HepG2 (cell line): ENCODE measurements at regions not wholly inside any gene's neighbourhood (a gene's known extent, or its start where the extent isn't known, plus 50 kb on each side); places are given as distances from the start of the nearest gene placed in this dataset.

Experiments used
- ASH2L ChIP-seq: fragments of 300-600, 200-600 bp; sonication (generic); IDR thresholded peaks from 2 replicates; pipeline ENCODE4 v1.7.0; 2017; ENCODE audit warnings: low read depth, mild to moderate bottlenecking, moderate library complexity, mixed read lengths, low read length; ENCODE audit not compliant: insufficient read length
- EEA1 ChIP-seq: sonication (generic); formaldehyde crosslinking; IDR thresholded peaks from 2 replicates; pipeline ENCODE4 v1.5.1; 2020; ENCODE audit warnings: mild to moderate bottlenecking, missing genetic modification reagents, borderline replicate concordance
- HMG20A ChIP-seq: IDR thresholded peaks from 2 replicates; pipeline ENCODE4 v1.6.1; 2016; ENCODE audit warnings: borderline replicate concordance
- IKZF4 ChIP-seq: sonication (generic); formaldehyde crosslinking; IDR thresholded peaks from 2 replicates; pipeline ENCODE4 v1.5.1; 2020; ENCODE audit warnings: borderline replicate concordance, mild to moderate bottlenecking, low read depth, missing genetic modification reagents; ENCODE audit errors: not compliant biosample characterization
- IRF9 ChIP-seq: sonication (generic); formaldehyde crosslinking; IDR thresholded peaks from 2 replicates; pipeline ENCODE4 v1.8.0; 2022; ENCODE audit warnings: missing genetic modification reagents, mild to moderate bottlenecking, borderline replicate concordance
- MYC ChIP-seq: sonication (generic); formaldehyde crosslinking; IDR thresholded peaks from 2 replicates; pipeline ENCODE4 v1.9.0; 2021; ENCODE audit warnings: missing genetic modification reagents, borderline replicate concordance
- NFE2L1 ChIP-seq: sonication (generic); formaldehyde crosslinking; IDR thresholded peaks from 2 replicates; pipeline ENCODE4 v1.4.0; 2020; ENCODE audit warnings: missing genetic modification reagents, mild to moderate bottlenecking, borderline replicate concordance
- NR2C2 ChIP-seq: sonication (generic); formaldehyde crosslinking; IDR thresholded peaks from 2 replicates; pipeline ENCODE4 v1.4.0; 2020; ENCODE audit warnings: missing genetic modification reagents, mild to moderate bottlenecking, moderate library complexity, borderline replicate concordance
- NR2F2 ChIP-seq: IDR thresholded peaks from 2 replicates; pipeline ENCODE4 v1.6.1; 2012; ENCODE audit warnings: low read depth, inconsistent platforms, borderline replicate concordance
- SKI ChIP-seq: fragments of 450-650 bp; IDR thresholded peaks from one replicate; pipeline ENCODE4 v1.6.1; 2018; ENCODE audit warnings: mild to moderate bottlenecking; ENCODE audit not compliant: partially characterized antibody
- SRF ChIP-seq: IDR thresholded peaks from 2 replicates; pipeline ENCODE4 v1.6.1; 2011; ENCODE audit warnings: mild to moderate bottlenecking, low read depth, low read length, moderate library complexity
- SUZ12 ChIP-seq: fragments of 150-350 bp; IDR thresholded peaks from 2 replicates; pipeline ENCODE4 v1.6.1; 2014; ENCODE audit warnings: low read depth, low read length
- TCF7 ChIP-seq: sonication (generic); IDR thresholded peaks from 2 replicates; pipeline ENCODE4 v1.6.1; 2016; ENCODE audit warnings: antibody characterized with exemption, low read depth
- ZFP91 ChIP-seq: sonication (generic); formaldehyde crosslinking; IDR thresholded peaks from 2 replicates; pipeline ENCODE4 v1.9.0; 2022; ENCODE audit warnings: missing genetic modification reagents, mild to moderate bottlenecking, borderline replicate concordance
- ZKSCAN8 ChIP-seq: IDR thresholded peaks from 2 replicates; pipeline ENCODE4 v1.6.1; 2016; ENCODE audit warnings: borderline replicate concordance, missing genetic modification reagents, missing compliant biosample characterization
- ZNF124 ChIP-seq: sonication (generic); formaldehyde crosslinking; IDR thresholded peaks from 2 replicates; pipeline ENCODE4 v1.4.0; 2020; ENCODE audit warnings: missing genetic modification reagents
- ZNF224 ChIP-seq: sonication (generic); formaldehyde crosslinking; IDR thresholded peaks from 2 replicates; pipeline ENCODE4 v1.5.0; 2020; ENCODE audit warnings: mild to moderate bottlenecking, missing genetic modification reagents
- ZNF225 ChIP-seq: sonication (generic); formaldehyde crosslinking; IDR thresholded peaks from 2 replicates; pipeline ENCODE4 v1.4.0; 2020; ENCODE audit warnings: mild to moderate bottlenecking, missing genetic modification reagents
- ZNF253 ChIP-seq: sonication (generic); formaldehyde crosslinking; IDR thresholded peaks from 2 replicates; pipeline ENCODE4 v1.8.0; 2022; ENCODE audit warnings: mild to moderate bottlenecking, missing genetic modification reagents, borderline replicate concordance
- ZNF501 ChIP-seq: sonication (generic); formaldehyde crosslinking; IDR thresholded peaks from 2 replicates; pipeline ENCODE4 v1.5.1; 2020; ENCODE audit warnings: mild to moderate bottlenecking, moderate library complexity, missing genetic modification reagents
- ZNF564 ChIP-seq: sonication (generic); formaldehyde crosslinking; IDR thresholded peaks from 2 replicates; pipeline ENCODE4 v1.8.1; 2023; ENCODE audit warnings: mild to moderate bottlenecking, missing genetic modification reagents
- ZNF572 ChIP-seq: sonication (generic); formaldehyde crosslinking; IDR thresholded peaks from 2 replicates; pipeline ENCODE4 v1.5.1; 2020; ENCODE audit warnings: mild to moderate bottlenecking, missing genetic modification reagents
- ZNF775 ChIP-seq: sonication (generic); formaldehyde crosslinking; IDR thresholded peaks from 2 replicates; pipeline ENCODE4 v1.4.0; 2020; ENCODE audit warnings: missing genetic modification reagents, mild to moderate bottlenecking, moderate library complexity, borderline replicate concordance
- ZSCAN25 ChIP-seq: sonication (generic); formaldehyde crosslinking; IDR thresholded peaks from 2 replicates; pipeline ENCODE4 v1.8.0; 2022; ENCODE audit warnings: mild to moderate bottlenecking, missing genetic modification reagents
- TF ChIP-seq, protein P1 (sequence below): sonication (generic); formaldehyde crosslinking; IDR thresholded peaks from 2 replicates; pipeline ENCODE4 v1.5.0; 2020; ENCODE audit warnings: missing genetic modification reagents
- TF ChIP-seq, protein P2 (sequence below): sonication (generic); formaldehyde crosslinking; IDR thresholded peaks from 2 replicates; pipeline ENCODE4 v1.8.0; 2022; ENCODE audit warnings: missing genetic modification reagents, low read depth, mild to moderate bottlenecking, borderline replicate concordance

- TF ChIP-seq NR2F2 (no peak), HMG20A (CRISPR knock-in tag) (no peak), ZKSCAN8 (CRISPR knock-in tag) (no peak), TCF7 (no peak), ZNF124 (CRISPR knock-in tag) (no peak), SRF (0 out of 2 replicates have a peak, but pooled peaks have one; percentile 7), MYC (CRISPR knock-in tag) (peak; percentile 72), NFE2L1 (peak; percentile 8; the same call in 1 of the 2 replicates), IKZF4 (CRISPR knock-in tag) (peak; percentile 18), IRF9 (CRISPR knock-in tag) (no peak; the same call in 1 of the 2 replicates), ZNF775 (CRISPR knock-in tag) (no peak), SUZ12 (no peak), ZNF225 (CRISPR knock-in tag) (no peak), ASH2L (peak; percentile 83), ZNF501 (CRISPR knock-in tag) (peak; percentile 76), EEA1 (no peak), ZNF572 (CRISPR knock-in tag) (no peak), ZNF564 (CRISPR knock-in tag) (0 out of 2 replicates have a peak, but pooled peaks have one; percentile 12), ZNF253 (CRISPR knock-in tag) (no peak), NR2C2 (CRISPR knock-in tag) (peak; percentile 95), ZNF224 (CRISPR knock-in tag) (0 out of 2 replicates have a peak, but pooled peaks have one; percentile 23), SKI (peak; percentile 26), ZFP91 (CRISPR knock-in tag) (peak; percentile 84), ZSCAN25 (peak; percentile 43; the same call in 1 of the 2 replicates)
- TF ChIP-seq, protein P1, sequence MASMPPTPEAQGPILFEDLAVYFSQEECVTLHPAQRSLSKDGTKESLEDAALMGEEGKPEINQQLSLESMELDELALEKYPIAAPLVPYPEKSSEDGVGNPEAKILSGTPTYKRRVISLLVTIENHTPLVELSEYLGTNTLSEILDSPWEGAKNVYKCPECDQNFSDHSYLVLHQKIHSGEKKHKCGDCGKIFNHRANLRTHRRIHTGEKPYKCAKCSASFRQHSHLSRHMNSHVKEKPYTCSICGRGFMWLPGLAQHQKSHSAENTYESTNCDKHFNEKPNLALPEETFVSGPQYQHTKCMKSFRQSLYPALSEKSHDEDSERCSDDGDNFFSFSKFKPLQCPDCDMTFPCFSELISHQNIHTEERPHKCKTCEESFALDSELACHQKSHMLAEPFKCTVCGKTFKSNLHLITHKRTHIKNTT (CRISPR knock-in tag) = no peak
- TF ChIP-seq, protein P2, sequence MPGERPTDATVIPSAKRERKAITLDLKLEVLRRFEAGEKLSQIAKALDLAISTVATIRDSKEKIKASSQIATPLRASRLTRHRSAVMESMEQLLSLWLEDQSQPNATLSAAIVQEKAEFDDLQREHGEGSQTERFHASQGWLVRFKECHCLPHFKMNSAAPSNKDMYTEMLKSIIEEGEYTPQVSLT = no peak
Observed at GRCh38 chr7:67302113-67303039, 305.7 kb downstream of the TYW1 start (continued).
